Neutrophil (primary cell): ENCODE measurements at regions not wholly inside any gene's neighbourhood (a gene's known extent, or its start where the extent isn't known, plus 50 kb on each side); places are given as distances from the start of the nearest gene placed in this dataset.
A peak's percentile ranks its signal among the peaks of the same experiment; 100 is the strongest.

Experiments
- H3K27ac ChIP-seq: fragments of 200-600 bp; sonication (generic); 2 replicates; pipeline ENCODE4 v1.5.1; 2016; ENCODE audit warnings: mild to moderate bottlenecking, moderate library complexity
- H3K27me3 ChIP-seq: fragments of 200-600 bp; sonication (generic); 2 replicates; pipeline ENCODE4 v1.6.0; 2016; ENCODE audit warnings: mild to moderate bottlenecking
- H3K36me3 ChIP-seq: fragments of 200-600 bp; sonication (generic); 2 replicates; pipeline ENCODE4 v1.5.1; 2017
- H3K4me1 ChIP-seq, 2 experiments: fragments of 200-600 bp in 1 of 2; sonication (generic) in 1 of 2; 1 replicate in 1 of 2; 2 replicates in 1 of 2; pipeline versions ENCODE4 v1.5.1 to v1.6.1; 2013 to 2016; ENCODE audit warnings: low read depth in 1 of 2, low read length in 1 of 2, mild to moderate bottlenecking in 1 of 2, moderate library complexity in 1 of 2; ENCODE audit not compliant: control insufficient read depth in 1 of 2, insufficient read depth in 1 of 2
- H3K4me3 ChIP-seq, 2 experiments: fragments of 200-600 bp in 1 of 2; sonication (generic) in 1 of 2; 1 replicate in 1 of 2; 2 replicates in 1 of 2; pipeline ENCODE4 v1.5.1; 2013 to 2016; ENCODE audit warnings: low read depth in 1 of 2, low read length in 1 of 2, mild to moderate bottlenecking in 1 of 2, moderate library complexity in 1 of 2
- H3K9me3 ChIP-seq: fragments of 200-600 bp; sonication (generic); 2 replicates; pipeline ENCODE4 v1.5.1; 2016
- TF ChIP-seq, protein P1 (sequence below): fragments of 200-600 bp; sonication (generic); IDR thresholded peaks from 2 replicates; pipeline ENCODE4 v1.5.1; 2016; ENCODE audit warnings: antibody characterized with exemption

DNA sequence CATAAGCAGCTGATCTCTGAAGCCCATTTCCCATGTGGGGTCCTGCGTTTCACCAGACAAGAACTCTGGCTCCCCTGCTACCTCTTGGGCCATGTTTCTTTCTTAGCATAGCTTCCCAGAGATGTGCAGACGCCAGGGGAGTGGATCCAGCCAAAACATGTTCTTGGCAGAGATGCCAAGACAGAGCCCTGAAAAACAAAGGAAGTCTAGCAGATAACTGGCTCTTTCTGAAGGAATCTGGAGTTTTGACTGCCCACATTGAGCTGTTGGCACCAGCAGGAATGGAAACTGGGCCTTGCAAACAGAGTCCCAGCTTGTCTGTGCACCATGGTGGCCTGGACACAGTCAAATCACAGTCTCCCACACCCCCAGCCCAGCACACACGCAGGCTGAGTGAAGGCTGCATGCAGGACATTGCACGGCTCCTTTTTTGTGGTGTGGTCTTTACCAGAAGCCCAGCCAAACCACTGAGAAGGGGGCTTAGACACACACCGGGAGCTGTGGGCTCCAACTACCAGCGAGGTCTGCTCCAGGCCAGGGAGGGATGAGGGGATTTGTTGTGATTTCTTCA, 114.7 kb downstream of the SNX18 start:
- TF ChIP-seq, protein P1, sequence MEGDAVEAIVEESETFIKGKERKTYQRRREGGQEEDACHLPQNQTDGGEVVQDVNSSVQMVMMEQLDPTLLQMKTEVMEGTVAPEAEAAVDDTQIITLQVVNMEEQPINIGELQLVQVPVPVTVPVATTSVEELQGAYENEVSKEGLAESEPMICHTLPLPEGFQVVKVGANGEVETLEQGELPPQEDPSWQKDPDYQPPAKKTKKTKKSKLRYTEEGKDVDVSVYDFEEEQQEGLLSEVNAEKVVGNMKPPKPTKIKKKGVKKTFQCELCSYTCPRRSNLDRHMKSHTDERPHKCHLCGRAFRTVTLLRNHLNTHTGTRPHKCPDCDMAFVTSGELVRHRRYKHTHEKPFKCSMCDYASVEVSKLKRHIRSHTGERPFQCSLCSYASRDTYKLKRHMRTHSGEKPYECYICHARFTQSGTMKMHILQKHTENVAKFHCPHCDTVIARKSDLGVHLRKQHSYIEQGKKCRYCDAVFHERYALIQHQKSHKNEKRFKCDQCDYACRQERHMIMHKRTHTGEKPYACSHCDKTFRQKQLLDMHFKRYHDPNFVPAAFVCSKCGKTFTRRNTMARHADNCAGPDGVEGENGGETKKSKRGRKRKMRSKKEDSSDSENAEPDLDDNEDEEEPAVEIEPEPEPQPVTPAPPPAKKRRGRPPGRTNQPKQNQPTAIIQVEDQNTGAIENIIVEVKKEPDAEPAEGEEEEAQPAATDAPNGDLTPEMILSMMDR = no peak
- H3K27me3 ChIP-seq = no peaks in the 10 kb centered on the region
- no peak overlapping the region for H3K27ac ChIP-seq
- peaks cover 1 to 2% of the 10 kb centered on the region in 2 experiments for H3K4me1 ChIP-seq
- H3K9me3 ChIP-seq = no peaks in the 10 kb centered on the region
- H3K36me3 ChIP-seq = no peaks in the 10 kb centered on the region
- no peak overlapping the region for H3K4me3 ChIP-seq

- Histone ChIP-seq H3K4me1 (peaks cover 15 to 16% of the 10 kb centered on the region in 2 experiments), H3K36me3 (no peaks in the 10 kb centered on the region), H3K27me3 (no peaks in the 10 kb centered on the region), H3K4me3 (no peak overlapping the region), H3K9me3 (no peaks in the 10 kb centered on the region), H3K27ac (no peak overlapping the region)
- TF ChIP-seq, protein P1 = no peak
Measured at GRCh38 chr5:54630738-54631359, 113.3 kb downstream of the SNX18 start.

- Histone ChIP-seq H3K9me3 (no peaks in the 10 kb centered on the region), H3K4me1 (peaks cover 32 to 33% of the 10 kb centered on the region in 2 experiments), H3K27me3 (no peaks in the 10 kb centered on the region), H3K27ac (no peak overlapping the region), H3K36me3 (no peaks in the 10 kb centered on the region), H3K4me3 (no peak overlapping the region)
- TF ChIP-seq, protein P1 = no peak
Measured at GRCh38 chr5:54629115-54629514, 111.6 kb downstream of the SNX18 start.

GRCh38 chr5:54628050-54628449, 110.5 kb downstream of the SNX18 start:
- Histone ChIP-seq H3K4me3 (no peak overlapping the region), H3K36me3 (no peaks in the 10 kb centered on the region), H3K4me1 (peaks cover 43% of the 10 kb centered on the region in 2 experiments), H3K9me3 (no peaks in the 10 kb centered on the region), H3K27ac (no peak overlapping the region), H3K27me3 (no peaks in the 10 kb centered on the region)
- TF ChIP-seq, protein P1 = no peak

GRCh38 chr5:54626407-54626806, 108.8 kb downstream of the SNX18 start:
- H3K27me3 ChIP-seq = no peaks in the 10 kb centered on the region
- H3K4me3 ChIP-seq = peak overlapping the region in 1 of 2 experiments; percentile 8

More at GRCh38 chr5:54626407-54626806, 108.8 kb downstream of the SNX18 start:
- Histone ChIP-seq H3K27ac (peak overlapping the region; percentile 72), H3K4me1 (peaks cover 46 to 47% of the 10 kb centered on the region in 2 experiments), H3K9me3 (no peaks in the 10 kb centered on the region), H3K36me3 (no peaks in the 10 kb centered on the region)
- TF ChIP-seq, protein P1 = no peak
